AG08395 (cell line): ENCODE measurements at regions not wholly inside any gene's neighbourhood (a gene's known extent, or its start where the extent isn't known, plus 50 kb on each side); places are given as distances from the start of the nearest gene placed in this dataset.

Experiments
- DNase-seq: peaks from one replicate; pipeline ENCODE4 v3.0.0; 2012; ENCODE audit warnings: mixed read lengths, low spot score

DNA sequence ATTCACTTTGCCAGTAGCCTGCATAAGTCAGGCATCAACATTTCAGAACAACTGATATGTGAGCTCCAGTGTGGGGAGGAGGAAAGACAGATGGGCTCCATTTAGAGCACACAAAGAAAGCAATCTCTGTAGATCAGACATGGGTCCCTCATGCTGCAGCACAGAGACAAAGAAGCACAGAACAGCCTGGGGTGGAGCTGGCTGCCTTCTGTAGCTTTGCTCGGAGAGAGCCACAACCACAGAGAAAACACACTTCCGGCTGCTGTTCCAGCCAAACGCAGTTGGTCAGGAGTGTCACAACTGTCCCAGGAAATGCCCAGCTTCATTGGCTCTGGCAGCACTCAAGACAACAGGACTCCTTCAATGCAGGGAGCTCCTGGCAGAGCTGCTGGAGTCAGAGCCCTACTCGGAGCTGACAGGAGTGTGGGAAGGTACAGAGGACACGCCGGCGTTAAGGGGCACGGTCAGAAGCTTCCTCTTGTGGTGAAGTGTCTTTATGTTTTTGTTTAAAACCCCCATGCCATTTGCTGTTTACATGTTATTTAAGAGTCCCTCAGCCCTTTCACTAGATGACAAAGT is 494.4 kb downstream of the TCERG1L start:
- DNase-seq, result no peak

DNA sequence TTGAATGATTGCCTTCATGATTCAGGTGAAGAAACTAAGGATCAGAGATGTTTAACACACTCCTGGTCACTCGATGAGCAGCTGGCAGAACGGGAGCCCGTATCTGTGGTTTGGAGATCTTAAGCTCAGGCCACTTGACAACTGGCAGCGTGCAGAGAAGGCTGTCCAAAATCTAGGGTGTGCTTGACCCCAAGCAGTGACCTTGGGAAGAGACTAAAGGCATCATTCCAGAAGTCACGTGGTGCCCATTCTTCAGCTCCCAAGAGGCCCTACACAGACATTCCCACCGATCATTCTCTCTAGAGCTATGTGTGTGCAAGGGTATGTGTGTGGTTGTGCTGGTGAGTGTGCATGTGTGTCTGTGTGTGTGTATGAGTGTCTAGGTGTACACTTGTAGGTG is 493.8 kb downstream of the TCERG1L start:
- no peak for DNase-seq

DNA sequence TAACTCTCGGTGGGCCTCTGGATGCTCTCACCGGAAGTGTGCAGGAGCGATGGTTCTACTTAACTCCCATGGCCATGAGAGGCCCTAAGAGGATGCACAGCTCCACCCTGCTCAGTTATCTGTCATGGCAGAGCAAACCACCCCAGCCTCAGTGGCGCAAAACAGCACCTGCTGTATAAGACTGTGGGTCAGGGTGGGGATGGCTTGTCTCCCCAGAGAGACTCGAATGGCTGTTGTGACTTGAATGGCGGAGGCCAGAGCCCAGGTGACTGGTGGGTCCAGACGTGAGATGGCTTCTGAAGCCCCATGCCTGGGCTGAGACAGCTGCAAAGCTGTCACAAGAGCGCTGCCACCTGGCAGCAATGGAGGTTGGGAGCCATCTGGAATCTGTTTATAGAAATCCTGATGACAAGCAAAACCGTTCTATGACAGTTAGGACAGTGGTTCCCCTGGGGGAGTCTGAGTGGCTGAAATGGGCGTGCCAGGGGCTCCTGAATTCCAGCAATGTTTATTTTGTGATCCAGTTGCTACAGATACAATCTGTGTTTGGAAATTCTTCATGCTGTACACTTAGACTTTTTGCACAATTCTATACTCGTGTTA is 490.5 kb downstream of the TCERG1L start:
- no peak for DNase-seq

DNA sequence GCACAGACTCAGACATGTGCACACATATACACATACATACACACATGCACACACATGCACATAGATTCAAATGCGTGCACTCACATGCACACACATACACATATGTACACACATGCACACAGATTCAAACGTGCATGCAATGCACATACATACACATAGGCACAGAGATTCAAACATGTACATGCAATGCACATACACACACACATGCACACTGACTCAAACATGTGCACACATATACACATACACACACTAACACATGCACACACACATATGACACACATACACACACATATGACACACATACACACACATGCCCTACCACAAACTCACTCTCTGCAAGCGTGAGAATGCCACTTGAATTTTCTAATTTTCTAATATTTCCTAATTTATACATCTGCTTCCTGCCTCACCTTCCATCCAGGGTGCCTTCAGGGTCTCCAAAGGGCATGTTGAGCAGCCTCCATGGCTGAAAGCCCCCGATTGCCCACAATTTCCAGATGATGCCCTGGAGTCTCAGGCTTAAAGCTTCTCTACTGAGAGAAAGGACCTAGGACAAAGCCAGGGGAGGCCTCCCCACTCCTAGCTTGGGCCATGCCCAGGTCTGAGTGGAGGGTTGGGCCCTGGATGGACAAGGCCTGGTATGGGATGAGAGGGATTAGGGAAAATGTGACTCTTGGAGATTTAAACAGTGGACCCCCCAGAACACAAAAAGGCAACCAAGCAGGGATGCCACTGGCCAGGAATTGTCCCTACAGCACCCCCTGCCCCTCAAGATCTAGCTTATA is 487.1 kb downstream of the TCERG1L start:
- no peak for DNase-seq

DNA sequence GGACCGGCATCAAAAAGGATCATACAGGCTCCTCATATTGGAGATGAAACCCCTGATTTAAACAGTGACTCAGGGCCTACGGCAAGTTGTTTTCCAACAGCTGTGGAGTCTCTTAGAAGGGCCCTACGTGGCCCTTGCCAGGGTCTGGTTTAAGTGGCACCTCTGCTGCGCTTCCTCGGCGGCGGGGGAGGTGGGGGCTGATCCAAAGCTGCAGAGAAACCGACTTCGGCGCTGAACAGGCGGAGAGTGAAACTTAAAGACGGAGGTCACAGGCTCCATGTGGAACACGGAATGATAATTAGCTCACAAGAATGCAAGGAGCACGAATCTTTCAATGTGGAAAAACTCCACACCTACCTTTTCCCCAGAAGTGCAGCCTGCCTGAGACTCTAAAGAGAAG is 477.9 kb downstream of the TCERG1L start:
- DNase-seq, result no peak

DNA sequence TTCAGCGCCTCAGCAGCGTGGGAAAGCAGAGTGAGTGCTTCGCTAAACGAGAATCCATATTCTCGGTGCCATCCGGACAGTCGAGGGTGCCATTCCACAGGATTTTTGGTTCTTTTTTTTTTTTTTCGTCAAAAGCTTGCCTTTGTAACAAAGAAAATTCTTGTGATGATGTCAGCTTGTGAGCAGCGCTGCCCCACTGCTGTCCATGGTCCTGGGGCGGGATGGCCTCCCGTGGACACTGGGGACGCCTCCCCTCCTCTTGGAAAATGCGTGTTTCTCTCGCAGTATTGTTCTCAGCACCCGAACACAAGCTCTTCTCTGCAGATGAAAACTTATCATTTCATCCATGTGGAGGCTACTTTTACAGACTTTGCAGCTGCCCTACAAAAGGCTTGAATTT is 477.4 kb downstream of the TCERG1L start:
- no peak for DNase-seq

DNA sequence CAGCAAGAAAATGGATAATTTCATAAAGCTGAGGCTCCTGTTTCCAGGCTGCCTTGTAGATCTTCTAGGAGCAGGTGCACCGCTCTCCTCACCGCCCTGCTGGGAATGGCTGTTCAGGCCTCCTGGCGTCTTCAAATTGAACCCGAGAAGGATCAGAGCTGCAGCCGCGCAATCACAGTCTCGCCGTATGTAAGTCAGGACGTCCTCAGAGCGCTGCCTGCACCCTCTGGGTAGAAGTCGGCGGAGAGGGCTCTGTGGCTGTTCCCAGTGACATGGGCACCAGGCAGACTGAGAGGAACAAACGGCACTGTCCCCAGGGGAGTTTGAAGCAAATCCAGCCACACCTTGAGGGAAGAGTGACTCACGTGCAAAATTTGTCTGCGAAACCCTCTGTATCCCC is 476.9 kb downstream of the TCERG1L start:
- no peak for DNase-seq

DNA sequence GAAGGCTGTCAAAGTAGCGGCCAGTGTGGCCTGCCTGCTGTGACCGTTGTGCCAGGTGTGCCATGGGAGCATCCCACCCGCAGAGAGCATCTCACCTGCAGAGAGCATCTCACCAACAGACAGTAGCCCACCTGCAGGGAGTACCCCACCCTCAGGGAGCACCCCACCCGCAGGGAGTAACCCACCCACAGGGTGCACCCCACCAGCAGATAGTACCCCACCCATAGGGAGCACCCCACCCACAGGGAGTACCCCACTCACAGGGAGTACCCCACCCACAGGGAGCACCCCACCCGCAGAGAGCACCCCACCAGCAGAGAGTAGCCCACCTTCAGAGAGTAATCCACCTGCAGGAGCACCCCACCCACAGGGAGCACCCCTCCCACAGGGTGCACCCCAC is 476.5 kb downstream of the TCERG1L start:
- DNase-seq, result no peak

DNA sequence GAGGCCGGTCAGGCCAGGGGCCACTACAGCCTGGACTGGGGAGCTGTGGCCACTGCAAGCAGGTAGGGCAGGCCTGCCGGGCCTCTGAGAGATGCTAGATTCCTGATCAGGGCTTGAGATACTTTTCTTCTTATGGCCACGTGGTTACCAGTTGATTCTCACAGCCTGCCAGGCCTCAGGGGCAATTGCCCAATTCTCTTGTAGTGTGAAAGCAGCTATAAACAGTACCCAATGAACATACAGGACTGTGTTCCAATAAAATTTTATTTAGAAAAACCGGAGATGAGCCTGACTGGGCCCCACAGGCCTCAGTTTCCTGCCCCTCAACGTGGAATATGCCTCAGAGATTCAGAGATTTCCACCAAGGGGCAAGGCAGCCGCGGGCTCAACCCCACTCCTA is 475.2 kb downstream of the TCERG1L start:
- DNase-seq, result no peak

DNA sequence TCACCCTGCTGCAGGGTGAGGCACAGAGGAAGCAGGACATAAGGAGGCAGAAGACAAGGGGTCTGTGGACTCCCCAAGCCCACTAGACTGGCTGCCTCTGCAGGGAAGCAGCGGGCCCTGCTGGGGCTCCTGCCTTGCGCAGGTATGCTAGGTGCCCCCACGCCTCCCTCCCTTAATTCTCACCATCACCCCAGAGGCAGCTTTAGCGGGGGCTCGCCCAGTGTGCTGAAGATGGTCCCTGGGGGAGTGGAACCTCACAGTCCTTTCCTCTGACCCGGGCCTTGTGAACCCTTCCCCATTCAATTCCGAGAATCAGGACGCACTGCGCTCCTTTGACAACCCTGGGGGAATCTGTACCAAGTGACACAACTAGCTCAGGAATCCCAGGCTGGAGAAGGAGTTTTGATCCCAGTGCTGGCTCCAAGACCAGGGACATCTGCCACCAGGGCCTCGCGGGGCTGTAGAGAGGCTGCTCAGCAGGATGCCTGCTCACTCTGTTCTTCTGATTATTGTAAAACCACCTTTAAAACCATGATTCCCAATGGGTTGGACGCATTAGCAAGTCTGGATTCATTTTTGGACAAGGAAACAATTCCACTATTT is 468.4 kb downstream of the TCERG1L start:
- no peak for DNase-seq

DNA sequence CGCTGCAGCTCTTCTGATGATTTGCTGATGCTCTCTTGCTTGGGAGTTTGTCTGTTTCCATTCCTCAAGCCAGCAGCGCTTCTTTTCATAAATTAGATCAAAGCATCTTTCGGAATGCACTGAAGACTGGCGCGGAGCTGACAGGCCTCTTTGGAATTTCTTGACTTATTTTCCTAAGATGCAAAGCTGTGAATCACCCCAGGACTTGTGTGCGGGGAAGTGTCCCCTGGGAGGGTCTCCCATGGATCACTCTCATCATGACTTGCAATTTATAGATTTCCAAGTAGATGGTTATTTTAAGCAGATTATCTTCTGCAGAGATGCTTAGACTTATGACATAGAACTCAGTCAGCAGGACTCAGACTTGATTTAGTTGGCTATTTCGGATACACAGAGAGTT is 467.2 kb downstream of the TCERG1L start:
- DNase-seq, result no peak

DNA sequence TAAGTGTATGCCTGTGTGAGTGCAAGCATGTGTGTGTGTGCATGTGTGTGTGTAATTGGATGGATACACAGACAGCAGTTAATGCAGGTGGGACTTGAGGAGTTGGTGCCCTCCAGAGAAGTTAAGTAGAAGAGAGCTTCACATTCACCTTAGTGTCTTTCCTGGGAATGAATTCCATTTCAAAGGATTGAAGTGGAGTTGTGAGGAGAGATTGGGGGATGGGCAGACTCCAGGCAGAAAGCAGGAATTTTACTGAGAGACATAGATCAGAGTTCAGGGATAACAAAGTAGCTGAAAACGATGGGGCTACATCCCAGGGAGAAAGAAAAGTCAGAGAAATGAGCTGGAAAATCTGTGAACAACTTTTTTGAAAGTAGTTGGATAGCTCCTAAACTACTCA is 464.4 kb downstream of the TCERG1L start:
- no peak for DNase-seq

DNA sequence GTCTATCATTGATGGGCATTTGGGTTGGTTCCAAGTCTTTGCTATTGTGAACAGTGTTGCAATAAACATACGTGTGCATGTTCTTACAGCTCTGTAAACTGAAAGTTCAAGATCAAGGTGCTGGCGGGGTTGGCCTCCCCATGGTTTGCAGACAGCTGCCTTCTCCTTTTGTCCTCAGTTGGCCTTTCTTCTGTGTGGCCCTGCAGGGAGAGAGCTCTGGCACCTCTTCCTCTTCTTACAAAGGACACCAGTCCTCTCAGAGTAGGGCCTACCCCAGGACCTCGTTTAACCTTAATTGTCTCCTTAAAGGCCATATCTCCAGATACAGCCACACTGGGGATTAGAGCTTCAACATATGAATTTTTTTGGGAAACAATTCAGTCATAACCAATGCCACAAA is 462.7 kb downstream of the TCERG1L start:
- no peak for DNase-seq

DNA sequence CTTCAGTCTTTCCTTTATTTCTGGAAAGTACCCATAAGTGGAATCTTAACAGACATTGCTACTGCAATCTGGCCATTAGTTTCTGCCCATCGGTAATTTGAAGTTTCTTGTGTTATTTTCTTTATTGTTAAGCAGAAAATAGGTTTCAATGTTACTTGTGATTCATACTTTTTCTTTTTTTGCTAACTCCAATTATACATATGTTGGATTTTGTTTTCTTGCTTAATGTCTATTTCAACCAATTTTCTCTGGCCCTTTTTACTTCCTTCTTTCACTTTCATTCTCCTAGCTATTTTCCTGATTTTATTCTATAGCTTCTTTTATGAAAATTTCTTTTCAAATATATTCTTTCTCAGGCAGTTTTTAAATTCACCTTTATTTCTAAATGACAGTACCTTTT is 457.4 kb downstream of the TCERG1L start:
- no peak for DNase-seq

DNA sequence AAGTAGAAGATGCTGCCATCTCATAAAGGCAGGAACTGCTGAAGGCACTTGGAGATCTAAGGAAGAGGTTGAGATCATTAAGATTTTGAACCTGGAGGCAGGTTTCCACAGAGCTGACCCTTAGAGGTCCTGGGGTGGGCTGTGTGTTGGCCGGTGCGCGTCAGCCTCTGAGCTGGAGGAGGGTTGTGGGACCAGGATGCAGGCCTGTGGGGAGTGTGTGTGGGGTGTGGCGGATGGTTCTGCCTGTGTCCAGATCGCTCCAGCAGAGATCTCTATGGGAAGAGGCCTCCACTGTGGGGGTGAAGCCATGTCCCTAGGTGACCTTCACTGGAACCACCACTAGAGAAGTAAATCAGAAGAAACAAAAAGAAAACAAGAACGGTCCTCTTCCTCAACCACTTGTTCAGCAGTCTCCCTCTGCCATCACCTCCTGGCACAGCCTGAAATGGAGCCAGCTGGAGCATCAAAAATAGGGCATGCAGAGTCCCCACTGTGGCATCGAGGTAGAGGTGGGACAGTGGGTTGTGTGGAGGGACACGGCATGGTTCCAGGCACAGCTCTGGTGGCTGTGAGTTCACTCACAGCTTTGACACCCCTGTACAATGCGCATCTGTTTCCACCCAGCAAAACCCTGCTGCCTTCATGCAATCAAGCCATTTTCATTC is 453.8 kb downstream of the TCERG1L start:
- DNase-seq, result no peak

DNA sequence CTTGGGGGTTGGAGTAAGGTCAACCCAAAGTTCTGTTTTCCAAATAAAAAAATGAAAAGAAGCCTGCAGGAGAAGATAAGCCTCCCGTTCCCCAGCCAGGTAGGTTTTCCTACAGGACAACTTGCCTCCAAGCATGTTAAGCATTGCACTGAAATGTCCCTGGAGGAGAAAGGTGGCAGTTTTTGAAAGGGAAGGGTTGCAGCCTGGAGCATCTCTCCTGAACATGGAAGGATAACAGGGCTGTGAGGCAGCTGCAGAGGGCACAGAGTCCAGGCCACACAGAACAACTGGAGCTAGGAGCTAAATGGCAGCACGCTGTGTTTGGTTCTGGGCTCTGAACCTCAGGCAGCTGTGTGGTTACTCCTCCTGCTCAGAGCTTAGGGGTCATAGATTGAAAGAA is 452.9 kb downstream of the TCERG1L start:
- no peak for DNase-seq

DNA sequence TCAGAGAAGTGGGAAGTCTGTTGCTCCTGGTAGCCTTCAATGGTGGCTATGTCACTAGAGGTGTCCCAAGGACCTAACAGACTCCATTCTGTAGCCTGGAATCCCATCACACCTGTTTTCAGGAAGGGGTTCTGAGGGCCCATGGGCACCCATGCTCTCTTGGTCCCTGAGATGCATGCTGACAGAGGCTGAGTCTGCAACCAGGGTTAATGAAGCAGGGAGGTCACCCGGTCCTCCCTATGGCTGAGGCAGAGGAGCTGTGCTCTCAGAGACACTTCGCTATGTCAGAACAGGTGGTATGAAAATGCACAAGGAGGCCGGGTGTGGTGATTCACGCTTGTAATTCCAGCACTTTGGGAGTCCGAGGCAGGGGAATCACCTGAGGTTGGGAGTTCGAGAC is 452.1 kb downstream of the TCERG1L start:
- DNase-seq, result no peak

DNA sequence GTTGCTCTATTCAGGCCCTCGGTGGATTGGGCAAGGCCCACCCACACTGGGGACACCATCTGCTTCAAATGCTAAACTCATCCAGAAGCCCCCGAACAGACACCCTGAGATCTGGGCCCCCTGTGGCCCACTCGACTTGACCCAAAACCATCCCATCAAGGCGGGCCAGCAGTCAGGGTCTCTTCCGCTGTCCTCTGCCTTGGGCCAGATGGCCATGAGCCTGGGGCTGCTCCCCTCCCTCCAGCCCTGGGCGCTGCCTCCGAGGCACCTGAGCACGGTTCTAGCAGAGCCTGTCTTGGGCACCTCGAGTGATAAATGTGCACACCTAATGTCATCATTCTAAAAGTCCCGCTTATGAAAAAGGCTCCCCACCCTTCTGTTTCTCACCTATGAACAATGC is 449.4 kb downstream of the TCERG1L start:
- DNase-seq, result no peak

DNA sequence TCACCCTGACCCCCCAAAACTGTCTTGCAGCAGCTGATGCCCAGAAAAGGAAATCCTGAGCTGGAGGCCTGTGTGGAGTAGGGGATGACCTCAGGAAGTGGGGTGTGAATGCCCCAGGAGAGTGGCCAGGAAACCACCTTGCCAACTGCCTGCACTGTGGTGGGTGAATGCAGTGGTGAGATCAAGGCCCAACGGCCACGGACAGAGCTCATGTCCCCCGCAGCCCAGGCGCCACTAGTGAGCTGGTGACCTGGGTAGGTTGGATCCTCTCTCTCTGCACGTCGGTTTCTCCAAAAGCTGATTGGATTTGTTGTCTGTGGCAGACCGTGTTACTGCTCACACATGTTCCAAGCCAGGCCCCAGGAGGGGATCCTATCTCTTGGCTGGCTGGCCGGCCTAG is 448.9 kb downstream of the TCERG1L start:
- no peak for DNase-seq

DNA sequence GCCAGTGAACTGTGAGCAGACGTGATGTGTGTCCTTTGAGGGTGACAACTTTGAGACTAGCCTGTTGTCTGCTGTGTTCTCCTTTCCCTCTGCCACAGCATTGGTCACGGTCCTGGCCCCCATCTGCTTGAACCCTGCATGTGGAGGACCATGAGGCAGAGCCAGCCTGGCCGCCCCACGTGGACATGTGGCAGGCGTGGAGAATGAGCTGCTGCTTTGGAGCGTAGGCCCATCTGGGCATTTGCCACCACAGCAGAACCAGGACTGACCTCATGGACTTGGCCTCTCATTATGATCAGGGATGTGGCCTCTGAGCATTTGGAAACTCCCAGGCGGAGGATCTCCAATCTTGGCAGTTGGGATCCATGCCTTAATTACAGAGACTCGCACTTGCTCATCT is 448.5 kb downstream of the TCERG1L start:
- DNase-seq, result no peak

DNA sequence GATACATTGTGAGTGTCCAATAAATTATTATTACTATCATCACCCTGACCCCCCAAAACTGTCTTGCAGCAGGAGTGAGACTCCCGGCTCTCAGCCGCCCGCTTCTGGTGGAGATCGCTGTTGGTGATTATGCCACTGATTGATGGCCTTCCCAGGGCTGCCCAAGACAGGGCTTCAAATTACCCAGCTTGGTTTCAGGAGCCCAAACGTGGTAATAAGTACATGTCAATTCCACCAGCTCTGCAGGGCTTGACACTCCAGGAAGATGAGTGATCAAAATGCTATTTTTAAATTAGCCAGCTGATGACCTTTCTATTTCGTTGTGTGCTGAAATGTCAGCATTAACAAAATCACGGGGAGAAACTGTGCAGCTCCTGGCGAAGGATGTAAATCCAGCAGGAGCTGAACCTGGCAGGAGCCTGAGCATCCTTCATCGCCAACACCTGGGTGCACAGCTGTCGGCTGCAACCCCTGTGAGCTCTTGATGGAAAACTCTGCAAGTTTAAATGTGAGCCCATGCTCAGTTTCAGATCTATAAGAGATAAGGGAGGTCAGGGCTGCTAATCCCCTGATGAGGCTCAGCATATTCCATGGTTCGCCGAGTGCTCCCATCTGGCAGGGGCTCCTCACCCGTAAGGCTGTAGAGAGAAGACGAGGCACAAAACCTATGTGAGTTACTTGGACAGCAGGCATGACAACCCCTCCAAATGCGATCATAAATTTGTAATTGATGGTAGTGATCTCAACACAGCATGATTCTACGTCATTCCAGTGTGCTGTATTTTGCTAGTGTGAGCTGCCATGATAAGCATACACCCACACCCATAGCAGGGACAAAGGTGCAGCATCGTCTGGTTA is 446.3 kb downstream of the TCERG1L start:
- DNase-seq, result no peak

DNA sequence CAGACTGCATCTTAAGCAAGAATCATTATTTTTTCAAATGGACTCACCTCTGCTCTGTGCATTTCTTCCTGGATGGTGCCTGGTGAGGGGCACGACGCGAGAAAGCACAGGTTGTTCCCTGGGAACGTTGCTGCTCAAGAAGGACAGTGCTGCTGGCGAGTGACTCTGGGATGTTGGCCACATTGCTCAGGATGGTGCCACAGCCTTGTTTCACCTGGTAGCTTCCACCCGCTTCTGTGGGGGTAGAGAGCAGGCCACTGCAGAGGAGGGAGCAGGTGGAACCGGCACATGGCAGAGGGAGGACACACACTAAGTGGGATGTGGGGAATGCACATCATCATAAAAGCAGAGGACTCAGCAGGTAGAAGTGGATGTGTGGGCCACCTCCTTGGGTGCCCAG is 444.7 kb downstream of the TCERG1L start:
- DNase-seq, result no peak
